Naive thymus-derived CD8-positive, alpha-beta T cell (primary cell): ENCODE measurements at regions not wholly inside any gene's neighbourhood (a gene's known extent, or its start where the extent isn't known, plus 50 kb on each side); places are given as distances from the start of the nearest gene placed in this dataset.
"Not testable (repeated sequence)": the region's sequence is repeated elsewhere in the genome, so short reads cannot be mapped to it uniquely, and the experiment has no call there.

Experiments used
- ATAC-seq, 2 donors: fragments of 150-1000 bp; cut with Tn5 transposase in 1 of 2; sonication (Bioruptor Pico), chemical (Tn5 transposase) in 1 of 2; 1 replicate in 1 of 2; 2 replicates in 1 of 2; pipeline ENCODE4 v1.10.0; 2021; ENCODE audit warnings: mild to moderate bottlenecking in 2 of 2, moderate library complexity in 2 of 2
- POLR2A ChIA-PET: fragments of 350-600 bp; sonication (Branson Sonifier 250); formaldehyde crosslinking; loops from one replicate; lab custom pipeline; 2021; ENCODE audit warnings: antibody characterized with exemption; lab: Charles Lee
- DNase-seq, 10 donors: peaks; one replicate each; pipeline versions ENCODE4 v3.0.0 to v3.0.0-alpha.2; 2020 to 2022
- H3K27ac Mint-ChIP-seq, 10 donors: one replicate each; pipeline ENCODE4 v1.8.0; 2020 to 2022; ENCODE audit warnings: mild to moderate bottlenecking in 10 of 10, mixed read lengths in 10 of 10, moderate library complexity in 4 of 10, inconsistent platforms in 1 of 10
- H3K27me3 Mint-ChIP-seq, 5 donors: one replicate each; pipeline ENCODE4 v1.8.0; 2021 to 2022; ENCODE audit warnings: mixed read lengths in 5 of 5
- H3K36me3 Mint-ChIP-seq, 3 donors: one replicate each; pipeline ENCODE4 v1.8.0; 2020 to 2022; ENCODE audit warnings: mixed read lengths in 3 of 3, mild to moderate bottlenecking in 2 of 3, inconsistent platforms in 1 of 3
- H3K4me1 Mint-ChIP-seq, 4 donors: one replicate each; pipeline ENCODE4 v1.8.0; 2021 to 2022; ENCODE audit warnings: mixed read lengths in 4 of 4
- H3K4me3 Mint-ChIP-seq, 10 donors: one replicate each; pipeline ENCODE4 v1.8.0; 2020 to 2022; ENCODE audit warnings: mild to moderate bottlenecking in 10 of 10, mixed read lengths in 10 of 10, moderate library complexity in 6 of 10, inconsistent platforms in 1 of 10
- H3K9me3 Mint-ChIP-seq, 9 donors: one replicate each; pipeline ENCODE4 v1.8.0; 2020 to 2022; ENCODE audit warnings: mixed read lengths in 9 of 9, mild to moderate bottlenecking in 3 of 9, inconsistent platforms in 1 of 9, moderate library complexity in 1 of 9

DNA sequence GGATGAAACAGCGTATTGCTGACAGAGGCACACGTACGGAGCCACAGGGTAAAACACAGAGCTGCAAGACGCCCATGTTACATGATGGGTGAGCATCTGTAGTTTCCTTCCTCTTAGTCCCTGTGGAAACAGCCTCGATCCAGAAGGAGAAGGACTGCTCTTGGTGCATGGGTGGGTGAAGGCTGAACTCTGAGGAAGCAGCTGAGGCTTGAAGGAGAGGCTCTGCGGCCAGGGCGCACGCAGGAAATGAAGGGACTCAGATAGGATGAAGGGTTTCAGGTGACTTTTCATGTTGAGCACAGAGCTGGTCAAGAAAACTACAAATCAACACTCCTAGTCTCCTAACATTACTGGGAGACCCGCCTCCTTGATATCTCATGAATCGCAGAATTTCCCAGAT, 65.7 kb upstream of the ADA2 start:
- peak overlapping the region in 1 of 10 donors; percentile 60 for H3K27ac Mint-ChIP-seq
- POLR2A ChIA-PET = no interaction called here

DNA sequence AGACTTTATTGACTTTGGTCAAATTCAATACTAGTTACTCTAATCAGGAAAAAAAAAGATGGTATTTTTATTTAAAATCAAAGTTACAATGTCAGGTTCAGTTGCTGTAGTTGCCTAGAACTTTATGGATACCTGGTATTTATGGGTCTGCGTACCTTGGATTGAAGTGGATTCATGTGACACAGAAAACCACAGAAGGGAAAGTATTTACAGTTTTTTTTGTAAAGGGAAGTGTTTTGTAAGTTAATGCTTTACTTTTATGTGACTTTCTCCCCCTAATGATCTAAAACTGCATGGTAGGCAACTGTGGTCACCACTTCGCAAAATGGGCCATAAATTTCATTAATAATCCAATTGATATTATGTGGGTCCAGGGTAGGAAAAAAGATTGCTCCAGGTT, 65.2 kb upstream of the ADA2 start:
- no peak overlapping the region for H3K27ac Mint-ChIP-seq
- DNase-seq (no peak), ATAC-seq (no peak)
- no peak overlapping the region for H3K4me3 Mint-ChIP-seq
- H3K4me1 Mint-ChIP-seq = peaks cover 11 to 24% (median 19%) of the 10 kb centered on the region in 4 donors
- no peaks in the 10 kb centered on the region for H3K36me3 Mint-ChIP-seq
- no peaks in the 10 kb centered on the region for H3K9me3 Mint-ChIP-seq
- H3K27me3 Mint-ChIP-seq = peaks cover 0 to 5% (median 2%) of the 10 kb centered on the region in 5 donors
- POLR2A ChIA-PET = no interaction called here

More for the DNA sequence above, 65.7 kb upstream of the ADA2 start:
- no peak overlapping the region for H3K4me3 Mint-ChIP-seq
- ATAC-seq = no peak
- peaks cover 11 to 24% (median 19%) of the 10 kb centered on the region in 4 donors for H3K4me1 Mint-ChIP-seq
- peaks cover 0 to 5% (median 2%) of the 10 kb centered on the region in 5 donors for H3K27me3 Mint-ChIP-seq
- DNase-seq = no peak
- no peaks in the 10 kb centered on the region for H3K9me3 Mint-ChIP-seq
- H3K36me3 Mint-ChIP-seq = no peaks in the 10 kb centered on the region

DNA sequence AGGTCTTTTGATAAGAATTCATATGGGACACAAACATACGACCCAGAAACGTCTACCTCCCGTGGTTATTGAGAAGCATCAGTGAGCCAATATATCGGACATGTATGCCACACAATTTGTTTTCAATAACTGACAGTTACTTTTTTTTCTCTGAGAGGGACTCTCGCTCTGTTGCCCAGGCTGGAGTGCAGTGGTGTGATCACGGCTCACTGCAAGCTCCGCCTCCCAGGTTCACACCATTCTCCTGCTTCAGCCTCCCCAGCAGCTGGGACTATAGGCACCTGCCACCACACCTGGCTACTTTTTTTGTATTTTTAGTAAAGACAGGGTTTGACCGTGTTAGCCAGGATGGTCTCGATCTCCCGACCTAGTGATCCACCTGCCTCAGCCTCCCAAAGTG, 64.6 kb upstream of the ADA2 start:
- H3K27me3 Mint-ChIP-seq, H3K9me3 Mint-ChIP-seq, H3K36me3 Mint-ChIP-seq, ATAC-seq, POLR2A ChIA-PET, H3K4me3 Mint-ChIP-seq, H3K27ac Mint-ChIP-seq, DNase-seq: not testable (repeated sequence)
- H3K4me1 Mint-ChIP-seq = peaks cover 11 to 24% (median 19%) of the 10 kb centered on the region in 4 donors

DNA sequence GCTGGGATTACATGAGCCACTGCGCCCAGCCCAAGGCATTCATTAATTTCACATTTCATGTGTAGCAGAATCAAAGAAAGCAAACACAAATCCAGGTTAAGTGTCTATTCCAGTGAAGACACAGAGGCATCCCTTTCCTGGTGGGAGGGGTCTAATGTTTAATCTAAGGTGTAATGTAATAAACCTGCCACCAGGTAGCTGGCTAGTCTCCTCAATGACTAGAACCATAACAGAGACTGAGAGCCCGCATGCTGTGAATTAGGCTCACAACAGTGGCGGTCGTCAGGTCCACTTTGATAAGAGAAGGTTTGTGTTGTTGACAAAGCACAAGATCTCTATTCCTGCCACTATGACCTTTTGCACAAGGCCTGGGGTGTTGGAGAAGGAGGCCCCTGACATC, 64.2 kb upstream of the ADA2 start:
- DNase-seq = no peak
- Mint-ChIP-seq H3K27me3 (peaks cover 0 to 3% (median 2%) of the 10 kb centered on the region in 5 donors), H3K4me1 (peaks cover 11 to 24% (median 19%) of the 10 kb centered on the region in 4 donors), H3K9me3 (no peaks in the 10 kb centered on the region), H3K36me3 (no peaks in the 10 kb centered on the region), H3K27ac (no peak overlapping the region), H3K4me3 (no peak overlapping the region)
- ATAC-seq = no peak
- POLR2A ChIA-PET = no interaction called here

DNA sequence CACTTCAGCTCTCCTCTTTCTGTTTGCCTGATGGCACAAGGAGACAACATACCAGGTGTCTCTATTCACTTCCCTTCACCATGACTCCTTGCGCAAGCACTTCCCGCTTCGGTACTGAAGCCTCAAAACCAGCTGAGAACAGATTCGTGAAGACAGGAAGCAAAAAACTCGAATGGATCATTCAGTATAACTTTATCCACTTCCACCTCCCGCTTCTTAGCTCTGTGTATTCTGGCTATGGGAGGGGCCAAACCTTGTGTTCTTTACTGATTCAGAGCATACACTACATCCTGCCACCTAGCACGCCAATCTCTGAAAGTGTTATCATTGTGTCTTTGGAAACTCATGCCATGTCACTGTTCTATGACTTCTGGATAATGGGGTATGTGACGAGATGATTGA, 62.2 kb upstream of the ADA2 start:
- Mint-ChIP-seq H3K27me3 (no peaks in the 10 kb centered on the region), H3K4me3 (peak overlapping the region in 8 of 10 donors; percentile 8 to 68 (median 54)), H3K27ac (peak overlapping the region in 8 of 10 donors; percentile 0 to 78 (median 46)), H3K4me1 (peaks cover 8 to 24% (median 19%) of the 10 kb centered on the region in 4 donors), H3K36me3 (no peaks in the 10 kb centered on the region), H3K9me3 (no peaks in the 10 kb centered on the region)
- DNase-seq (peak in 2 of 10 donors; percentile 21 to 26), ATAC-seq (peak; percentile 41 to 68)
- POLR2A ChIA-PET = no interaction called here

DNA sequence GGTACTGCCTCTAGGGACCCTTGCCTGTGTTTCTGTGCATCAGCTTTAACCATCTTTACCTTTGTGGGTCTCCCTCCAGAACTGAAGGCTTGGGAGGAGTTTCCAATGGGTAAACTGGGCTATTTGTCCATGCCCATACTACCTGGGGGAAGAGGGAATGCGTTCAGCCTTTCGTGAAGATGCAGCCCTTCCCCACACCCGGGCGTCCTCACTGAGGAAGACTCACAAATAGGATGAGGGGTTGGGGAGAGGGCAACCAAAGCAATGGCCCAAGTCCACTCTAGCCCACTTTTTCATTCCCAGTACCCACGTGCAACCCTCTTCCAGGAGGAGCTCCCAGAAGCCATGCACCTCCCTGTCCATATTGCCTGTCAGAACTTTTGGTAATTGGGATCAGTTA, 61.8 kb upstream of the ADA2 start:
- no peaks in the 10 kb centered on the region for H3K9me3 Mint-ChIP-seq
- H3K4me1 Mint-ChIP-seq = peaks cover 8 to 24% (median 19%) of the 10 kb centered on the region in 4 donors
- peak overlapping the region in 5 of 10 donors; percentile 0 to 78 (median 49) for H3K27ac Mint-ChIP-seq
- POLR2A ChIA-PET = no interaction called here
- H3K4me3 Mint-ChIP-seq = peak overlapping the region in 7 of 10 donors; percentile 21 to 68 (median 59)
- no peaks in the 10 kb centered on the region for H3K36me3 Mint-ChIP-seq
- ATAC-seq (no peak), DNase-seq (no peak)
- H3K27me3 Mint-ChIP-seq = no peaks in the 10 kb centered on the region

DNA sequence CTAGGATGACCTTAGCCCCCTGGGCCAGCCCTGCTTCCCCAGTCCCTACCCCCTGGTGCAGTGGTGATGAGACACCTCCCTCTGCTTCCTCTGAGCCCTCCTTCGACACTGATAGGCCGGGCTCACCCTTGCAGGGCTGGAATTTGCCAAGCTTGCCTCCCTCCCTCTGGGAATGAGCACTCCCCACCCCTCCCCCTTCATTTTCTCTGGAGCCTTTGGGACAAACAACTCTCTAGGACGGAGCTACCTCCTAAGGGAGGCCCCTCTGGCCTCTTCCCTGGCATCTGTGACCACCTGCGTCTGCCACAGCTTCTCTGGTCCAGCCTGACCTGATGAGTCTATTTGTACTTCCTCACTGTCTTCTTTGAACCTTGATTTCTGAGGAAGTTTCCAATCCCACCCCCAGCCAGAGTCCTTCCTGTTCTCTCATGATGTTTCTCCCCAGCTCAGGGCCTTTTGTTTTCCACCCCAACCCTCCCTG, 53.3 kb upstream of the ADA2 start:
- Mint-ChIP-seq H3K4me3 (no peak overlapping the region), H3K4me1 (peaks cover 1 to 14% (median 7%) of the 10 kb centered on the region in 4 donors), H3K9me3 (no peaks in the 10 kb centered on the region), H3K36me3 (no peaks in the 10 kb centered on the region), H3K27ac (peak overlapping the region in 1 of 10 donors; percentile 66), H3K27me3 (no peaks in the 10 kb centered on the region)
- POLR2A ChIA-PET = no interaction called here
- ATAC-seq (no peak), DNase-seq (no peak)

DNA sequence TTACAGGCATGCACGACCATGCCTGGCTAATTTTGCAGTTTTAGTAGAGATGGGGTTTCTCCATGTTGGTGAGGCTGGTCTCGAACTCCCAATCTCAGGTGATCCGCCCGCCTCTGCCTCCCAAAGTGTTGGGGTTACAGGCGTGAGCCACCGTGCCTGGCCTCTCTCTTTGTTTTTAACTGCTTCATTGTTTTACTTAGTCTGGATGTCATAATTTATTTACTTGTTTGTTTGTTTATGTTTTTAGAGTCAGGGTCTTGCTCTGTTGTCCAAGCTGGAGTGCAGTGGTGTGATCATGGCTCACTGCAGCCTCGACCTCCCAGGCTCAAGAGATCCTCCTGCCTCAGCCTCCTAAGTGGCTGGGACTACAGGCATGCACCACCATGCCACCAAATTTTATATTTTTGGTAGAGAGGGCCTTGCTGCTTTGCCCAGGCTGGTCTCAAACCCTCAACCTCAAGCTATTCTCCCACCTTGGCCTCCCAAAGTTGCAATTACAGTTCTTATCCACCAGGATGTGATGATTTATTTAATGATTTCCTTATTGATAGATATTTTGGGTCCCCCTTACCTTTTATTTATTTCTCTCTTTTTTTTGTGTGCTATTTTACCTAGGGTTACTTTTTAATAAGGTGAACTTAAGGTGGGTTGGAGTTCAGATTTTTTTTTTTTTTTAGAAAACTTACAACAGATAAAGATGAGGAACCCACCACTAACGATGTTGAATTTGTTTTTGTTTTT, 52.6 kb upstream of the ADA2 start:
- no peak for DNase-seq
- Mint-ChIP-seq H3K27me3 (no peaks in the 10 kb centered on the region), H3K4me3 (no peak overlapping the region), H3K9me3 (no peaks in the 10 kb centered on the region), H3K4me1 (peaks cover 8 to 21% (median 11%) of the 10 kb centered on the region in 4 donors), H3K27ac (no peak overlapping the region), H3K36me3 (no peaks in the 10 kb centered on the region)
- POLR2A ChIA-PET = no interaction called here
- no peak for ATAC-seq

DNA sequence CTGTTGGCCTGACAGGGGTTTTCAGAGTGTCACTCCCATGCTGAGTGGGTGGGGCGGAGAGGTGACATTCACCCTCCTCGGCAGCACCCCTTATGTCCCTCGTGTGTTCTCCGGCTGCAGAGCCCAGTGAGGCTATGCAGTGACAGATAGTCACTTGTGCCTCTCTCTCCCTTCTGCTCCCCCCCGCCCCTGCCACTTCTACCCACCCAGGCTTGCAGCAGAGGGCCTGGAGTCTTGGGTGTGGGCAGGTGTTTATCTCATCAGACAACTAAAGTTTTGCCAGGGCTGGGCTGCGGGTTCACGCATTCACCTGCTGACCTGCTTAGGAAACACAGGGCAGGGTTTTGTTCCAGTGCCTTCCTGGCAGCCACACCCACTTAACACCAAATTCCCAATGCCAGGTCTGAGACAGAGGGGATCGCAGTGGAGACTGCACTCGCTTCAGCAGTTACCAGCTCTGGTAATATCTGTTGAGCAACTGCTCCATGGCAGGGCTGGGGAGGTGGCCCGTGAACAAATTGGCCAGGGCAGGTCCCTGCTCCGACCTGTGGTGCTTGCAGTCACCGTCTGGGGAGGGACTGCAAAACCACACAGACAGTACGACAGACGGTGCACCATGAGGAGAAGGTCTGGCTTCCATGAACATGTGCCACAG, 50.5 kb upstream of the ADA2 start:
- Mint-ChIP-seq H3K4me1 (peaks cover 13 to 35% (median 21%) of the 10 kb centered on the region in 4 donors), H3K27ac (peak overlapping the region in 2 of 10 donors; percentile 51 to 75), H3K4me3 (no peak overlapping the region), H3K36me3 (no peaks in the 10 kb centered on the region), H3K9me3 (no peaks in the 10 kb centered on the region), H3K27me3 (no peaks in the 10 kb centered on the region)
- POLR2A ChIA-PET = no interaction called here
- DNase-seq (no peak), ATAC-seq (no peak)

DNA sequence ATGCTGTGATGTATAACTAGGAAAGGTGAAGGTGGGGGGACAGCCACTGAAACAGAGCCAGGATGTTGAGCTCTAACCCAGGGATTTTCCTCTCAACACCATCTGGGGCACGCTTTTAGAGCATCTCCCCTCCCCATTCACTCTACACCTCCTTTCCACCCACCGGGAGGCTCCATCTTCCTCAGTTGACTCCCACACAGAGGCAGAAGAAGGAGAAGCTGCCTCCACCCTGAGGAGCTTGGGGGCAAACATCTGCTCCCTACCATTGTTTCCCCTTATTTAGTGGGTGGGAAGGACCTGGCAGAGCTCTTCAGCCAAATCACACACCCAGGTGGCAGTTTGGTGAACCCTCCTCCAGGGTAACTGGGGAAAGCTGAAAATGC, 50.0 kb upstream of the ADA2 start:
- POLR2A ChIA-PET = no interaction called here
- no peak for ATAC-seq
- H3K9me3 Mint-ChIP-seq = no peaks in the 10 kb centered on the region
- no peaks in the 10 kb centered on the region for H3K36me3 Mint-ChIP-seq
- DNase-seq = no peak
- H3K4me1 Mint-ChIP-seq = peaks cover 13 to 35% (median 21%) of the 10 kb centered on the region in 4 donors
- no peak overlapping the region for H3K27ac Mint-ChIP-seq
- H3K27me3 Mint-ChIP-seq = no peaks in the 10 kb centered on the region
- H3K4me3 Mint-ChIP-seq = no peak overlapping the region
